OCI-LY7 (cell line): ENCODE measurements at regions not wholly inside any gene's neighbourhood (a gene's known extent, or its start where the extent isn't known, plus 50 kb on each side); places are given as distances from the start of the nearest gene placed in this dataset.

Experiments used
- EZH2phosphoT487 ChIP-seq: fragments of 200-600 bp; sonication (generic); IDR thresholded peaks from 2 replicates; pipeline ENCODE4 v1.6.1; 2018; ENCODE audit warnings: low read depth, borderline replicate concordance, mild to moderate bottlenecking, mixed run types, antibody characterized with exemption, low read length, moderate library complexity, mixed read lengths
- TF ChIP-seq, protein P1 (sequence below): fragments of 200-600 bp; sonication (generic); conservative IDR thresholded peaks from 2 replicates; pipeline ENCODE4 v1.5.1; 2014; ENCODE audit warnings: mild to moderate bottlenecking, antibody characterized with exemption, low read length, moderate library complexity, mixed read lengths

DNA sequence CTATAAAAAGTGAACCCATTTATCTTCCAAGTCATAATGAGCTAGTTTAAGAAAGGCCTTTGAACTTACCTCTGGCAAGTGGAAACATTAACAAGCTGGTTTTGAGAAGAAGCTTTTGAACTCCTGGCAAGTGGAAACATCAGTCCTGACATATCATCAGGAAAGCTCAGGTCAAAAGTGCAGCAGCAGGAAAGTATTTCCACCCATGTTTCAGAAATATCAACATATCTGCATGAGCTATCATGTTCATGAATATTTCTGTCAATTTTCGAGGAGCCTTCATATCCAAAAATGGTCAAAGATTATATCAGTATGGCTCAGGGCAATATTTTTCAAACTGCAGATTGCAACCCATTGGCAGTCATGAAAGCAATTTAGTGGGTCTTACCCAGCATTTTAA is 133.9 kb downstream of the PLK2 start:
- TF ChIP-seq, protein P1, sequence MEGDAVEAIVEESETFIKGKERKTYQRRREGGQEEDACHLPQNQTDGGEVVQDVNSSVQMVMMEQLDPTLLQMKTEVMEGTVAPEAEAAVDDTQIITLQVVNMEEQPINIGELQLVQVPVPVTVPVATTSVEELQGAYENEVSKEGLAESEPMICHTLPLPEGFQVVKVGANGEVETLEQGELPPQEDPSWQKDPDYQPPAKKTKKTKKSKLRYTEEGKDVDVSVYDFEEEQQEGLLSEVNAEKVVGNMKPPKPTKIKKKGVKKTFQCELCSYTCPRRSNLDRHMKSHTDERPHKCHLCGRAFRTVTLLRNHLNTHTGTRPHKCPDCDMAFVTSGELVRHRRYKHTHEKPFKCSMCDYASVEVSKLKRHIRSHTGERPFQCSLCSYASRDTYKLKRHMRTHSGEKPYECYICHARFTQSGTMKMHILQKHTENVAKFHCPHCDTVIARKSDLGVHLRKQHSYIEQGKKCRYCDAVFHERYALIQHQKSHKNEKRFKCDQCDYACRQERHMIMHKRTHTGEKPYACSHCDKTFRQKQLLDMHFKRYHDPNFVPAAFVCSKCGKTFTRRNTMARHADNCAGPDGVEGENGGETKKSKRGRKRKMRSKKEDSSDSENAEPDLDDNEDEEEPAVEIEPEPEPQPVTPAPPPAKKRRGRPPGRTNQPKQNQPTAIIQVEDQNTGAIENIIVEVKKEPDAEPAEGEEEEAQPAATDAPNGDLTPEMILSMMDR = no peak
- no peak for TF ChIP-seq EZH2phosphoT487
